ENCODE measurements at regions not wholly inside any gene's neighbourhood (a gene's known extent, or its start where the extent isn't known, plus 50 kb on each side); places are given as distances from the start of the nearest gene placed in this dataset.
"Not testable (repeated sequence)": the region's sequence is repeated elsewhere in the genome, so short reads cannot be mapped to it uniquely, and the experiment has no call there.

DNA sequence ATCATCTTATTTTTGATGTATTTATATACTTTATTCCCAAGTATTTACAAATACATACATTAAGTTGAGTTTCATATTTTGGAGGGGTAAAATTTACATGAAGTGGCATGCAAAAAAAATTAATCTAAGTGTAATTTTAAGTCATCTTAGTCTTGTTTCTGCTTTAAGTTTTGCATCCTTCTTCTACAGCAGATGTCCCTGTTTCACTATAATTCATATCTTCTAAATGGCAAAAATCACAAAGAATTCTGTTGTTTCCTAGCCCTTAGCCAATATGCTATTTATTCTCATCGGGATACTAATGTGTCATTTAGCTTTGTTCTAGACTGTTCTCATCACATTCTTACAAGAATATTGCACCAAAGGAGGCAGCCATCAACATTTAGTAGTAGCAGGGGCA is 831.9 kb downstream of the GBE1 start:
- 79 to 94% (median 86%) methylated on average over 1 of the region's 1 CpG for WGBS, 3 donors
- no peaks in the 10 kb centered on the region for H3K9me3 ChIP-seq
- no peaks in the 10 kb centered on the region for H3K4me1 ChIP-seq (ENCODE audit: insufficient read depth)
- no peak overlapping the region for H3K27ac ChIP-seq
- TF ChIP-seq EP300 (IDR thresholded peaks at IDR 0.05) (no peak), POLR2A (IDR thresholded peaks at IDR 0.05) (no peak)
- TF ChIP-seq, protein P1, sequence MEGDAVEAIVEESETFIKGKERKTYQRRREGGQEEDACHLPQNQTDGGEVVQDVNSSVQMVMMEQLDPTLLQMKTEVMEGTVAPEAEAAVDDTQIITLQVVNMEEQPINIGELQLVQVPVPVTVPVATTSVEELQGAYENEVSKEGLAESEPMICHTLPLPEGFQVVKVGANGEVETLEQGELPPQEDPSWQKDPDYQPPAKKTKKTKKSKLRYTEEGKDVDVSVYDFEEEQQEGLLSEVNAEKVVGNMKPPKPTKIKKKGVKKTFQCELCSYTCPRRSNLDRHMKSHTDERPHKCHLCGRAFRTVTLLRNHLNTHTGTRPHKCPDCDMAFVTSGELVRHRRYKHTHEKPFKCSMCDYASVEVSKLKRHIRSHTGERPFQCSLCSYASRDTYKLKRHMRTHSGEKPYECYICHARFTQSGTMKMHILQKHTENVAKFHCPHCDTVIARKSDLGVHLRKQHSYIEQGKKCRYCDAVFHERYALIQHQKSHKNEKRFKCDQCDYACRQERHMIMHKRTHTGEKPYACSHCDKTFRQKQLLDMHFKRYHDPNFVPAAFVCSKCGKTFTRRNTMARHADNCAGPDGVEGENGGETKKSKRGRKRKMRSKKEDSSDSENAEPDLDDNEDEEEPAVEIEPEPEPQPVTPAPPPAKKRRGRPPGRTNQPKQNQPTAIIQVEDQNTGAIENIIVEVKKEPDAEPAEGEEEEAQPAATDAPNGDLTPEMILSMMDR (IDR thresholded peaks at IDR 0.05): no peak
- H3K27me3 ChIP-seq: no peaks in the 10 kb centered on the region
- no peak overlapping the region for H3K4me3 ChIP-seq
- no peak for DNase-seq
- intact Hi-C loops (cut with DNase I): no loop called here
- H3K36me3 ChIP-seq: no peaks in the 10 kb centered on the region

DNA sequence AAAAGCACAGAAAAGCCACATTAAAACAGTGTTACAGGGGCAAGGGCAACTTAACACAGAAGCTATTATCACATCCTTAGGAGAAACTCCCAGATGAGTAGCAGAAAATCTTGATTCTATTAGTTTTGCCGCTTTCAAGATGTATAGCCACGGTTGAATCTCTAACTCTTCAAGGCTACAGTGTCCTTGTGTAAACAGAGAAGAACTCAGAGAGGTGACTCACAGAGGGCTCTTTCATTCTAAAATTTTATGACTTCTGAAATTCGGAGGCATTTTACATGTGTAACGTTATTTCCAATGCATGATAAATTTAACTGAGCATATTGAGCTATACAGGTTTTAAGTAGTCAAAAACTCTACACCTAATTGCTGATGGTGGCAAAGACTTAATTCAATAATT is 846.6 kb downstream of the GBE1 start:
- Histone ChIP-seq H3K27ac (no peak overlapping the region), H3K9me3 (no peaks in the 10 kb centered on the region), H3K4me1 (ENCODE audit: insufficient read depth) (no peaks in the 10 kb centered on the region), H3K27me3 (peaks cover 2% of the 10 kb centered on the region), H3K4me3 (no peak overlapping the region), H3K36me3 (no peaks in the 10 kb centered on the region)
- intact Hi-C loops (cut with DNase I): loop anchor here in 1 of 4 donors (10.0 kb wide), 1 partner anchor 1220 kb away; no protein-coding TSS in a partner anchor
- no peak for DNase-seq
- 46 to 68% (median 55%) methylated on average over 4 of the region's 4 CpGs for WGBS, 3 donors
- TF ChIP-seq POLR2A (IDR thresholded peaks at IDR 0.05): no peak
- TF ChIP-seq, protein P1 (IDR thresholded peaks at IDR 0.05): no peak
- no peak for TF ChIP-seq EP300 (IDR thresholded peaks at IDR 0.05)

DNA sequence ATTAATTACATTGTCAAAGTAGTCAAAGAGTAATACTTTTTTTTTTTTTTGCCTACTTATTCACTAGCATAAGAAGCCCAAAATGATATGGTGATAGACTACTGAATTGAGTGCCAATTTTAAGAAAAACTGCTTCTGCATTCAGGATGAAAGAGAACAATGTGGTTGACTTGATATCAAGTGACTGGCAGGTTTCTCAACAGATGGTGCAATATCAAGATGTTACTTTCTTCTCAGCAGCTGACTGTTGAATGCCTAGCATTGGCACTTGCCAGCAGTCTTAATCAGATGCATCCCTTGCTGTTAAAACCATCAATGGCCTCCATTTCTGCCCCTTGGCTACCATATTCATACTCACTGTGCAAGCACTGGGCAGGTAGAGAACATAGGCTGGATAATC is 863.2 kb downstream of the GBE1 start:
- intact Hi-C loops (cut with DNase I): no loop called here
- H3K4me3 ChIP-seq: no peak overlapping the region
- no peaks in the 10 kb centered on the region for H3K4me1 ChIP-seq (ENCODE audit: insufficient read depth)
- no peak overlapping the region for H3K27ac ChIP-seq
- no peaks in the 10 kb centered on the region for H3K27me3 ChIP-seq
- TF ChIP-seq EP300 (IDR thresholded peaks at IDR 0.05) (no peak), POLR2A (IDR thresholded peaks at IDR 0.05) (no peak)
- TF ChIP-seq, protein P1 (IDR thresholded peaks at IDR 0.05): no peak
- no peak for DNase-seq
- H3K36me3 ChIP-seq: no peaks in the 10 kb centered on the region
- H3K9me3 ChIP-seq: no peaks in the 10 kb centered on the region

DNA sequence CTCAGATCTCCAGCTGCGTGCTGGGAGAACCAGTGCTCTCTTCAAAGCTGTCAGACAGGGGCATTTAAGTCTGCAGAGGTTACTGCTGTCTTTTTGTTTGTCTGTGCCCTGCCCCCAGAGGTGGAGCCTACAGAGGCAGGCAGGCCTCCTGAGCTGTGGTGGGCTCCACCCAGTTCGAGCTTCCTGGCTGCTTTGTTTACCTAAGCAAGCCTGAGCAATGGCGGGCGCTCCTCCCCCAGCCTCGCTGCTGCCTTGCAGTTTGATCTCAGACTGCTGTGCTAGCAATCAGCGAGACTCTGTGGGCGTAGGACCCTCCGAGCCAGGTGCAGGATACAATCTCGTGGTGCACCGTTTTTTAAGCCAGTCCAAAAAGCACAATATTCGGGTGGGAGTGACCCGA is 864.4 kb downstream of the GBE1 start:
- H3K27ac ChIP-seq; H3K9me3 ChIP-seq; intact Hi-C loops (cut with DNase I); H3K4me3 ChIP-seq; DNase-seq; H3K27me3 ChIP-seq; H3K36me3 ChIP-seq; H3K4me1 ChIP-seq (ENCODE audit: insufficient read depth): not testable (repeated sequence)
- 70 to 95% (median 73%) methylated on average over 4 to 11 of the region's 12 CpGs for WGBS, 3 donors

DNA sequence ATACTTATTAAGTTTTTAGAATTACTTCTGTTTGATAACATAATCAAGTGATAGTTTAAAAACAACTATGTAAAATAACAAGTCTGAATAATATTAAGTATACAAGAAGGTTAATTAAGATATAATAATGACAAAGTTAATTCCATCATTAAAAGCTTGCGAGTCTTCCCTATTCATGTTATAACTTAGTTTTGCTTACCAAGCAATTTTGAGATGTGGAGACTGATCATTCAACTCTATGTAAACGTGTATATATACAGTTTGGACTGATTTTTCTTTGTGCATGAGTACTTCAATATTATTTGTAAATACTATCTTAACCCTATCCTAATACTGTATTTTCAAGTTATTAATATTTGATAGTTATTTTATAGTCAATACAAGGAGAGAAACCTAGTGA is 870.9 kb downstream of the GBE1 start:
- intact Hi-C loops (cut with DNase I): no loop called here
- 72 to 82% (median 80%) methylated on average over 2 of the region's 2 CpGs for WGBS, 3 donors
- TF ChIP-seq EP300 (IDR thresholded peaks at IDR 0.05) (no peak), POLR2A (IDR thresholded peaks at IDR 0.05) (no peak)
- TF ChIP-seq, protein P1 (IDR thresholded peaks at IDR 0.05): no peak

More for the DNA sequence above, 870.9 kb downstream of the GBE1 start:
- H3K4me3 ChIP-seq: no peak overlapping the region
- no peak for DNase-seq
- no peaks in the 10 kb centered on the region for H3K4me1 ChIP-seq (ENCODE audit: insufficient read depth)
- H3K27ac ChIP-seq: no peak overlapping the region
- no peaks in the 10 kb centered on the region for H3K27me3 ChIP-seq
- no peaks in the 10 kb centered on the region for H3K36me3 ChIP-seq
- H3K9me3 ChIP-seq: no peaks in the 10 kb centered on the region

Data from ovary (tissue), 7 donors.